A673 (cell line): ENCODE measurements at regions not wholly inside any gene's neighbourhood (a gene's known extent, or its start where the extent isn't known, plus 50 kb on each side); places are given as distances from the start of the nearest gene placed in this dataset.

ENCODE experiments used
- EZH2 ChIP-seq: fragments of 200-600 bp; sonication (generic); IDR thresholded peaks from 2 replicates; pipeline ENCODE4 v1.6.1; 2017; ENCODE audit warnings: borderline replicate concordance, low read depth, mild to moderate bottlenecking, mixed read lengths, antibody characterized with exemption, low read length; ENCODE audit not compliant: poor library complexity, severe bottlenecking
- TF ChIP-seq, protein P1 (sequence below): fragments of 300-800, 200-600 bp; sonication (generic); conservative IDR thresholded peaks from 2 replicates; pipeline ENCODE4 v1.5.1; 2017; ENCODE audit warnings: low read depth, mild to moderate bottlenecking, antibody characterized with exemption, low read length, moderate library complexity, mixed read lengths

DNA sequence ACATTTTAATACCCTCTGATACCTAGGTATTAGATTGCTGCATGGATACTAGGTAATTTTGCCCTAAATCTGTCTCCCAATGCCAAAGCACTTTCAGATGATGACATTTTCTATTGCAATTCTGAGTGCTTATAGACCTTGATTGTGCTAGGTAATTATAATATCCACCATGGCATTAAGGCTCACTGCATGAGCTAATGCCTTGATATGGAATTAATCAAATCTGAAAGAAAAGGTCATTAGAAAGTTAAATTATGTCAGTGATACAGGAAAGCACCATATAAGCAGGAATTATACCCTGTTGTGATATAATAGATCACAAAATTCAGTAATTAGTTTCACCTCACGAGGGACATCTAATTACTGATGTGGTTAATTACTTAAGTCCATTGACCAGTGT, 521.4 kb downstream of the DNAJB9 start:
- no peak for TF ChIP-seq EZH2
- TF ChIP-seq, protein P1, sequence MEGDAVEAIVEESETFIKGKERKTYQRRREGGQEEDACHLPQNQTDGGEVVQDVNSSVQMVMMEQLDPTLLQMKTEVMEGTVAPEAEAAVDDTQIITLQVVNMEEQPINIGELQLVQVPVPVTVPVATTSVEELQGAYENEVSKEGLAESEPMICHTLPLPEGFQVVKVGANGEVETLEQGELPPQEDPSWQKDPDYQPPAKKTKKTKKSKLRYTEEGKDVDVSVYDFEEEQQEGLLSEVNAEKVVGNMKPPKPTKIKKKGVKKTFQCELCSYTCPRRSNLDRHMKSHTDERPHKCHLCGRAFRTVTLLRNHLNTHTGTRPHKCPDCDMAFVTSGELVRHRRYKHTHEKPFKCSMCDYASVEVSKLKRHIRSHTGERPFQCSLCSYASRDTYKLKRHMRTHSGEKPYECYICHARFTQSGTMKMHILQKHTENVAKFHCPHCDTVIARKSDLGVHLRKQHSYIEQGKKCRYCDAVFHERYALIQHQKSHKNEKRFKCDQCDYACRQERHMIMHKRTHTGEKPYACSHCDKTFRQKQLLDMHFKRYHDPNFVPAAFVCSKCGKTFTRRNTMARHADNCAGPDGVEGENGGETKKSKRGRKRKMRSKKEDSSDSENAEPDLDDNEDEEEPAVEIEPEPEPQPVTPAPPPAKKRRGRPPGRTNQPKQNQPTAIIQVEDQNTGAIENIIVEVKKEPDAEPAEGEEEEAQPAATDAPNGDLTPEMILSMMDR = no peak
